RPMI7951 (cell line): ENCODE measurements at regions not wholly inside any gene's neighbourhood (a gene's known extent, or its start where the extent isn't known, plus 50 kb on each side); places are given as distances from the start of the nearest gene placed in this dataset.

Experiments
- DNase-seq: peaks from one replicate; pipeline ENCODE4 v3.0.0-alpha.2; 2012; ENCODE audit warnings: low read depth

DNA sequence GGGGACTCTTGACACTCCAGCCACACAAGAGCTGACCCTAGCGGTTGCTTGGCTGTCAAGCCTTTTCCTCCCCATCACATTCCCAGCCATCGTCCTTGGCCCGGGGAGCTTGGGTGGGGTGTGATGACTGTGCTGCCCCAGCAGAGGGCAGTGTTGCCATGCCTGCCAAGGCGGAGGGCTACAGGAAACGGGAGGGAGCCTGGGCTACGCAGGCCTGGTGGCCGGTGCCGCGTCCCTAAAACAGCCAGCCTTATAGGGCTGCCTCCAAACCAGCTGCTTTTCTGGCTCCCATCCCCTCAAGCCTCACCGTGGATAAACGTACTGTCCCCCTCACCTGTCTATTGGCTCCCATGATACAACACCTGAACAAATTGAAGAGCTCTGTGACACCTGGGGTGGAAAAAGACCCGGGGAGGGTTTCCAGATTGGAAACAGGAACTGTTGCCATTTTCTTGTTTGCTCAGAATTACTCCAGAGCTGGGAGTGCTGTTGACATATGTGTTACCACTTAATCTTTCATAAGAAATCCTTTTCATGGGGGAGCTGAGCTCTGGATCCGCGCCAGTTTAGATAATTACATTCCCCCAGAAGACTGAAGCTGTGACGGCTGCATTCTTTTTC lies 72.8 kb upstream of the ASTN2 start:
- DNase-seq, result peak; percentile 57

DNA sequence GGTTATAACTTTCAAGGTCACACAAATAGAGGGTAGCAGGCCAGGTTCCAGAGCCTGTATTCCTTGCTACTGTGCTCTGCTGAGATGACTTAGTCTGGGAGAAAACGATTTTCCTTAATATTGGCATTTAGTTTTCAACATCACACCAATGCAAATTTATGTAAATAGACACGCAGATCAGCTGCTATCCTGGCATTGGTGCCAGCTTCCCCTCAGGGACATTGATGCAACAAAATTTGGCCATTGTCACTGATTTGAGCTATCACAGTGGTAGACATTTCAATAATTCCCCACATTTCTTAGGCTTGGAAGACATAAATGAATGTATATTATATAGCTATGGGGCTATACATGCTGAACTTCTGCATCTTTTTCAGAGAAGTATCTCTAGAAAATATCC lies 71.6 kb upstream of the ASTN2 start:
- no peak for DNase-seq

DNA sequence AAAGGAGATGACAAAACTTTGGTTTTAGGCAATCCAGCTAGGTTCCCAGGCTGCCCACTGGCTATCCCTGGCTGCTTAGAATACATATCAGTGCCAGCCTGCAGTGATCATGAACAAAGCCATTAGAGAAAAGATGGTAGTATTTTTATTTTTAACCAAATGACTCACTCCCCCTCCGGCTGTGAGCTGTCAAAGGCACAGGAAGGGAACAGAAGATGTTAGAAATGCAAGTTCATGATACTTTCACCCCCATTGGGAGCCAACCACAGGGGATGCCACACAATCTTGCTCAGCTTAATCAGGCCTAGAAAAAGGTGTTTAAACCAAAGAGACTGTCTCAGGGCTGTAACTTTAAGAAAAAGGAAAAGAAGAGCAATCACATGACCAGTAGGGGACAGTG lies 70.3 kb upstream of the ASTN2 start:
- peak; percentile 82 for DNase-seq

DNA sequence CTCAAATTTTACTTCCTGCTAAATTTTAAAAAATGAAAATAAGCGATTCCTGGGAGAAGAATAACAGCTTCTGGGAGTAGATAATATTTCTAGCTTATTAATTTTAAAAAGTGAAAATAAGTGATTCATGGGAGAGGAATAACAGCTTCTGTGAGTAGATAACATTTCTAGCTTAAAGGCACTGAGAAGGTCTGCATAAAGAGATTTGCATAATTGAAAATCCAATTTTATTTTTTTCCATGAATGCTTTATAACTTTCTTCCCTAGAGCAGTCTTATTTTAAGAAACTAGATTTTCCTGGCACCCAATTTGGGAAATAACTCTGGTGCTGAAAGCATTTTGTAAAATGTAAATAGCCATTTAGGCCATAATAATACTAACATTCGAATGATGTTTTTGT lies 65.9 kb upstream of the ASTN2 start:
- no peak for DNase-seq

DNA sequence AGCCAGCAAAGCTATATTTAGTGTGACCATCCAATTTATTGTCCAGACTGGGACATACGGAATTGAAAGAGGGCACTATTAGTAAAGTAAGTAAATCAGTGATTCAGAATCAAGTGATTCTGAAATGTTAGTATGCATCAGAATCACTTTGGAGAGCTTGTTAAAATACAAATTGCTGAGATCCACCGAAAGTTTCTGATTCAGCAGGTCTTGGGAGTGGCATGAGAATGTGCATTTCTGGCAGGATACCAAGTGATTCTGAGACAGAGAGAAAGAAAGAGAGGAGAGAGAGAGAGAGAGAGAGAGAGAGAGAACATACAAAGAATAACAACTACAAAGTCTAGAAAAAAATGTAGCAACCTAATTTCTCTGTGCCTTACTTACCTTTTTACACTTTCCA lies 65.4 kb upstream of the ASTN2 start:
- no peak for DNase-seq

DNA sequence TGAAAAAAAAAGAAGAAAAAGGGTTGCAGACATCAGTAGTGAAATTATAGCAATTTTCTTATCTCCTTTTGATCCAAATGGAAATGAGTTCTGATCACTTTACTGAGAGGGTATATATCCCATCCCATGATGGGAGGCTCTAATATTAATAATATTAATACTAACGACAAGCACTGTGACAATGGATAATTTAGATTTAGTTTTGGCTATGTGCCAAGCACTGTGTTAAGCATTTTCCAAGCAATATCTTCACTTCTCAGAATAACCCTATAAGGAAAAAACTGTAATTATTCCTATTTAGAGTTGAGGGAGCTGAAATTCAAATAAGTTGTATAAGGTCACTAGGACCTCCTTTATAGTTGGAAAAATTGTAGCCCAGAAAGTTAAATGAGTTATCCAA lies 58.4 kb upstream of the ASTN2 start:
- DNase-seq, result no peak

DNA sequence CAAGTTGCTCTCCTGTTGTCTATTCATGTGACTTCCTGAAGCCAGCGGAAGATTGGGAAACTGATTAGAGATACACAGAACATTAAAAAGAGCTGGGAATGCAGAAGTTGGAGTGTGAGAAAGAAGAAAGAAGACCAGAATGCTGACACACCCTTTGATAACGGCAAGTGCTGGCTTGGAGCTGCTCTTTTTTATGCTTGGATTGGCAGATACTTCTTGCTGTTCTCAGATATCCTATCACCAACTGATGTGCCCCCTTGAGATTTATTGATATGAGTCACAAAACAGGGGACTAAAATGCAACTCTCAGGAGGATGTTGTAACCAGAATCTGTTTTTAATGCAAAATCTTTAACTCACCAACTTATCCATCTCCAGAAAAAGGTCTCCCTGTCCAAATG lies 56.0 kb upstream of the ASTN2 start:
- no peak for DNase-seq

DNA sequence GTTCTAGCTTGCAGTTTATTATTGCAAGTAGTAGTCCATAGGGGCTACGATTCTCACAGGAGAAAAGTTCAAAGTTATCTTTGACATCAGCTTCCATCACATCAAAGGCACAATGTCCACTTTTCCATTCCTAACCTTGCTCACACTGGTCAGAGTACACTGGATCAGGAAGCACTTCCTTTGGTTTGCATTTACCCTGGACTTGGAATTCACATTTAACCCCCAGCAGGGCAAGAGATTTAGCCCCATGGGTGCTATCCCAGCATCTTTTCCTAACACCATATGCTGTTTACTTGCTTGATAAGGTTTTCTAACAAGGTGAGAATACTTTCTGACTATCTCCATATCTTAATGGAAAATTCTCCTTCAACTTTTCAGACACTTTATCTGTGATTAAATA lies 55.6 kb upstream of the ASTN2 start:
- DNase-seq, result no peak

DNA sequence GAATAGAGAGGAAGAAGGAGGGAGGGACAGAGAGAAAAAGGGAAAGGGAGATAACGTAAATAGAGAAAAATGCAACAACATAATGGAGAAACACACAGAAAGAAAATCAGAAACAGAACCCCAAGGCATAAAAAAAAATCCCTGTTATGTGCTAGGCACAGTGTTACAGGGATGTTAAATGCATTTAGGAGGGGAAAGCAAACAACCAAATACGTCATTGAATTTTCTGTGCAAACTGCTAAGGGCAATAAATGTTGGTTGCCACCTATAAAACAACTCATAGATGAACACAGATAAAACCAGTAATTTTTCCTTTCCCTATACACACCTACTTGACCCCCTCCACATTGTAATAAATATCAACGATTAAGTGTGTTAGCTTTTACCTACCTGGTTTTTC lies 51.3 kb upstream of the ASTN2 start:
- DNase-seq, result no peak

DNA sequence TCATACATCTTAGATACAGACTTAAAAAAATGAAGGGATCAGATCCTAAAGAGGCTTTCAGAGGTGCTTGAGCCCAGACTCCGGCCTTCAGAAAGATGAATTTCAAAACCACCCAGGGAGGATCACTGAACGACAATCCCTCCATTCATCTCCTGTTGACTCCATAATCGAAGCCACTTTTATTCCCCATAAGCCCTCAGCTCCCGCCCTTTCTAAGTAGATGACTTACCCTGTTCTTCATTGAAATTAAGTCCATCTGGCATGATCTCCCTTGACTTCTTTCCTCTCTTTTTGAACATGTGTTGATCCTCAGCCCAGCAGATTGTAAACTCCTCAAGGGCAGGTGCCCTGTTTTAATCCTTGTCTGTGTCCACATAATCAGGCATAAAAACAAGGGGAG lies 50.8 kb upstream of the ASTN2 start:
- DNase-seq, result no peak

DNA sequence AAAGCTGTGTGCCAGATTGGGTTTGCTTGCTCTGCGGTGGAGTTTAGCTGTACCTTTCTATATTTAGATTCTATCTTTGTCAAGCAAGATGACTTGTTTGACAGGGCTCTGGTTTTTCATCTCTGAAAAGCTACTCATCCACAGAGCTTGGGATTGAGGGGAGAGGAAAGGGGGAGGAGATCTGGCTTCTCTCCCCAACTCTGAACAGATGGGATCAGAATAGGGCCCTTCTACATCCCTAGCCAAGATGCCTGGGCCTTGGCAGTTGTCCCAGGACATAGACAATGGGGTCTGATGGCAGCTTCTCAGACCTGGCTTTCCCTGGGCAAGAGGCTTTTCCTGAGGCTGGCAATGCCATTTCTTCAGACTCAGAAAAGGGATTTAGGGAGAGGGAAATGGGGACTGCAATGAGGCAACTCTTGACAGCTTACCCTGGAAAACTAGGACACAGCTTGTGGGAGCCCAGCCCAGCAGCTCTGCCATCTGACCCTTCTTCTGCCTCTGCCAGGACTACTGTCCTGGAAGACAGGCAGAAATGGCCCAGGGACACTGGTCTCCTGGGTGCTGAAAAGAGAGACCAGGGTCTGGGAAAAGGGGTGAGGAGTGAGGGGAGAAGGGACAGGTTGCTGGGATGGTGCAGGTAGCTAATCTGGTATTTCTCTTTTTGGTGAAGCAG lies 50.2 kb upstream of the ASTN2 start:
- no peak for DNase-seq
